Neuron (in vitro differentiated cells): ENCODE measurements at regions not wholly inside any gene's neighbourhood (a gene's known extent, or its start where the extent isn't known, plus 50 kb on each side); places are given as distances from the start of the nearest gene placed in this dataset.
"Not testable (repeated sequence)": the region's sequence is repeated elsewhere in the genome, so short reads cannot be mapped to it uniquely, and the experiment has no call there.

Experiments
- H2AFZ ChIP-seq: one replicate; pipeline ENCODE4 v1.6.1; 2013; ENCODE audit warnings: low read depth, mild to moderate bottlenecking, inconsistent platforms, low read length, moderate library complexity
- H3K27me3 ChIP-seq: one replicate; pipeline ENCODE4 v1.6.1; 2013; ENCODE audit warnings: low read length; ENCODE audit not compliant: insufficient read depth
- H3K36me3 ChIP-seq: one replicate; pipeline ENCODE4 v1.6.1; 2013; ENCODE audit warnings: low read length; ENCODE audit not compliant: insufficient read depth
- H3K4me1 ChIP-seq: one replicate; pipeline ENCODE4 v1.6.1; 2013; ENCODE audit warnings: low read length; ENCODE audit not compliant: insufficient read depth
- H3K4me3 ChIP-seq: 2 replicates; pipeline ENCODE4 v1.5.1; 2013; ENCODE audit warnings: mild to moderate bottlenecking, low read length, moderate library complexity
- H3K9me3 ChIP-seq: one replicate; pipeline ENCODE4 v1.6.1; 2013; ENCODE audit warnings: low read length

DNA sequence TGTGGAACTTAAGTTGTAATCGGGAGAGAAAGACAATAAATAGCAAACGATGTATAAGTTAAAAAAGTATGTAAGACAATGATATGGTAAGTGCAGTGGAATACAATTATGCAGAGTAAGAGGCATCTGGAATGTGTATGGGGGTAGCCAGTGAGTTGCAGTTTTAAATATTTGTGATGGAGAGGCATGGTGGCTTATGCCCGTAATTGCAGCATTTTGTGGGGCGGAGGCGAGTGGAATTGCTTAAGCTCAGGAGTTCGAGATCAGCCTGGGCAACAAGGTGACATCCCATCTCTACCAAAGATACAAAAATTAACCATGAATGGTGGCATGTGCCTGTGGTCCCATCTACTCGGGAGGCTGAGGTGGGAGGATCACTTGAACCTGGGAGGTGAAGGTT is 52.5 kb upstream of the WDFY3 start:
- Histone ChIP-seq H3K9me3 (no peaks in the 10 kb centered on the region), H3K27me3 (no peaks in the 10 kb centered on the region), H3K4me3 (no peak overlapping the region), H3K4me1 (no peaks in the 10 kb centered on the region), H2AFZ (no peak overlapping the region), H3K36me3 (no peaks in the 10 kb centered on the region)

DNA sequence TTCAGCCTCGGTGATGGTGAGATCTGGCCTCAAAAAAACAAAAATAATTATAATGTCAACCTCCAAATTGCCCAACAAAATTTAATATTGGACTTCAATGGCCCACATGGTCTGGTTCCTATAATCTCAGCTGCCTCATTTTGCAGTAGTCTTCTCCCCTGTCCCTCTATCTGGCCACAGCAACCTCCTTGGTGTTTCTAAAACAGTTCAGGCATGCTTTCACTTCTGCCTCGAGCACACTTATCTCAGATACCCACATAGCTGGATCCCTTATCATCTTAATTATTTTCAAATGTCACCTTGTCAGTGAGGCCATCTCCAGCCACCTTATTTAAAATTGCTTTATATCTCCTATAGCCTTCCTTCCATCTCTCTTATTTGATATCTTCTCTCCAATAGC is 52.9 kb upstream of the WDFY3 start:
- no peaks in the 10 kb centered on the region for H3K4me1 ChIP-seq
- no peaks in the 10 kb centered on the region for H3K9me3 ChIP-seq
- H3K27me3 ChIP-seq: no peaks in the 10 kb centered on the region
- no peak overlapping the region for H2AFZ ChIP-seq
- no peaks in the 10 kb centered on the region for H3K36me3 ChIP-seq
- no peak overlapping the region for H3K4me3 ChIP-seq

DNA sequence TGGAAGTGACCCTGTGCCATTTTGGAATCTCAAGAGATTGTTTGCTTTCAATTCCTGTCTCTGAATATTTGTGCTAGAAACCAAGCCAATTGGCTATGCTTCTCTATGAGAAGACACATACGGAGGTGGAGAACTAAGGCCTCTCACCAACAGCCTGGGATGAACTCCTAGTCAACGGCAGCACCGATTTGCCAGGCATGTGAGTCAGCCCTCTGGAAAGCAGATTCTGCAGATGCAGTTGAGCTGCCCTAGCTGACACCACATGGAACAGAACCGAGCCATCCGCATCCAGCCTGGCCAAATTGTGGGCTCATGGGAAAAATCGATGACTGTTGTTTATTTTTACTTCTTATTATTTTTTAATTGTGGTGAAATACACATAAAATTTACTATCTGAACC is 58.2 kb upstream of the WDFY3 start:
- H3K27me3 ChIP-seq: no peaks in the 10 kb centered on the region
- no peak overlapping the region for H2AFZ ChIP-seq
- H3K4me3 ChIP-seq: no peak overlapping the region
- no peaks in the 10 kb centered on the region for H3K36me3 ChIP-seq
- peaks cover 3% of the 10 kb centered on the region for H3K4me1 ChIP-seq
- no peaks in the 10 kb centered on the region for H3K9me3 ChIP-seq

DNA sequence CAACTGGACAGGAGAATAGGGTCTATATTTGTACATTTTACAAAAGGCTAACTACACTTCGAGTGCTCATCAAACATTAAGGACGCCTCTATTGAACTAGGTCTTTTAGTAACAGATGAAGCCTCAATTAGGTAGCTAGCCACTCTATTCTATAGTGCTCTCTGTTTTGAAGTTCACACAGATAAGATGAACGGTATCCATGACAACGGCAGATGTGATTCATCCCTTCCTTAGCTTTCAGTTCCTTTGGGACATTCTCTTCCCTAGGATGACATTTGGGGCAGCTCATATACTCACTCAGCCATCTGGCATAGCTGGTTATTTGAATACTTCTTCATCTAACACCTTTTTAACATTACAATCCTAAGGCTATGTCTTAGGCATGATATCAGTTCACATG is 62.4 kb upstream of the WDFY3 start:
- H3K9me3 ChIP-seq: no peaks in the 10 kb centered on the region
- no peaks in the 10 kb centered on the region for H3K27me3 ChIP-seq
- no peak overlapping the region for H2AFZ ChIP-seq
- peaks cover 3% of the 10 kb centered on the region for H3K4me1 ChIP-seq
- H3K36me3 ChIP-seq: no peaks in the 10 kb centered on the region
- no peak overlapping the region for H3K4me3 ChIP-seq

DNA sequence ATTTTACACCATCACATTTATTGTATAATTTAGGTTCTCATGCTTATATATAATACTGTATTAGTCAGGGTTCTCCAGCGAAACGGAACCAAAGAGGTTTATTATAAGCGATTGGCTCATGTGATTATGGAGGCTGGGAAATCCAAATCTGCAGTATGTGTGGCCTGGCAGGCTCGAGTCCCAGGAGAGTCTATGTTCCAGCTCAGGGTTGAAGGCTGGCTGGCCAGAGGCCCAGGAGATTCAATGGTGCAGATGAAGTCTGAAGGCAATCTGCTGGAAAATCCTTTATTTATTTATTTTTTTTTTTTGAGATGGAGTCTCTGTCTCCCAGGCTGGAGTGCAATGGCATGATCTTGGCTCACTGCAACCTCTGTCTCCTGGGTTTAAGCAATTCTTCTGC is 63.0 kb upstream of the WDFY3 start:
- H3K36me3 ChIP-seq: no peaks in the 10 kb centered on the region
- no peaks in the 10 kb centered on the region for H3K9me3 ChIP-seq
- peaks cover 3% of the 10 kb centered on the region for H3K4me1 ChIP-seq
- H3K4me3 ChIP-seq: no peak overlapping the region
- H3K27me3 ChIP-seq: no peaks in the 10 kb centered on the region
- no peak overlapping the region for H2AFZ ChIP-seq

DNA sequence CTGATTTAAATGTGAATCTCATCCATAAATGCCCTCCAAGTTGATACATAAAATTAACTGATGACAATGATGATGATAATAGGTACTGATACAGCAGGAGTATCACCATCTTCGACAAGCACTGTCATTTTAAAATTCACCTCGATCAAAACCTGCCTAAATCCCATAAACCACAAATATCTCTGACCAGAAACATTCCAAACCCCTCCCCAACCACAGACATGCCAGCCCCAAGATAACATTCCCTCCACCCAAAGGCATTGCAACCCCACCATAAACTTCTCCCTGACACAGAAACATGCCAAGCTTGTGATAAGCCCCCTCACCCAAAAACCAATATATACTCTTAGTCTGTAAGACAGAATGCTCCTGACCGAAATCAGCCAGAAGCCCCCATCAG is 63.7 kb upstream of the WDFY3 start:
- H3K27me3 ChIP-seq: no peaks in the 10 kb centered on the region

DNA sequence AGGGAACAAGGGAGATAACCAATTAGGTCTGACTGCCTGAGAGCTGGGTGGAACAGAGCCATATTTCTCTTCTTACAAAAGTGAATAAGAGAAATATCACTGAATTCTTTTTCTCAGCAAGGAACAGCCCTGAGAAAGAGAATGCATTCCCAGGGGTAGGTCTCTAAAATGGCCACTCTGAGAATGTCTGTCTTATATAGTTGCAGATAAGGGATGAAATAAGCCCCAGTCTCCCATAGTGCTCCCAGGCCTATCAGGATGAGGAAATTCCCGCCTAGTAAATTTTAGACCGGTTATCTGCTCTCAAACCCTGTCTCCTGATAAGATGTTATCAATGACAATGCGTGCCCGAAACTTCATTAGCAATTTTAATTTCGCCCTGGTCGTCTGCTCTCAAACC is 67.3 kb upstream of the WDFY3 start:
- H3K4me1 ChIP-seq, H2AFZ ChIP-seq, H3K4me3 ChIP-seq, H3K36me3 ChIP-seq, H3K9me3 ChIP-seq, H3K27me3 ChIP-seq: not testable (repeated sequence)

More for the DNA sequence above, 63.7 kb upstream of the WDFY3 start:
- Histone ChIP-seq H3K9me3 (no peaks in the 10 kb centered on the region), H2AFZ (no peak overlapping the region), H3K36me3 (no peaks in the 10 kb centered on the region), H3K4me3 (no peak overlapping the region), H3K4me1 (peaks cover 3% of the 10 kb centered on the region)

DNA sequence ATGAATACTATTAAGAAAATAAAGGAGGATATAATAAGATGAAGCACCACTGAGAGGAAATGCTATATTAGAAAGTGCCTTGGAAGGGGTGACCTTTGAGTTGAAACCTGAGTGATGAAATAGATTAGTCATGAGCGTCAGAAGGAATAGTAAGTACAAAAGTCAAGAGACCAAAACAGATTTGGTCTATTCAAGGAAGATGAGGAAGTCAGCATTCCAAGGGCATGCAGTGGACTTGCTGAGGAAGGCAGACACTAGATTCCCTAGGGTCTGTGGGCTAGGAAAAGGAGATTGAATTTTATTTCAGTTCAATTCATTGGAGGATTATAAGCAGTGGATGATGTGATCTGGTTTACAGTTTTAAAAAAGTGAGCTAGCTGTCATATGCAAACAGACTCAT is 73.0 kb upstream of the WDFY3 start:
- Histone ChIP-seq H3K36me3 (no peaks in the 10 kb centered on the region), H3K4me1 (no peaks in the 10 kb centered on the region), H3K9me3 (no peaks in the 10 kb centered on the region), H2AFZ (no peak overlapping the region), H3K4me3 (no peak overlapping the region), H3K27me3 (no peaks in the 10 kb centered on the region)

DNA sequence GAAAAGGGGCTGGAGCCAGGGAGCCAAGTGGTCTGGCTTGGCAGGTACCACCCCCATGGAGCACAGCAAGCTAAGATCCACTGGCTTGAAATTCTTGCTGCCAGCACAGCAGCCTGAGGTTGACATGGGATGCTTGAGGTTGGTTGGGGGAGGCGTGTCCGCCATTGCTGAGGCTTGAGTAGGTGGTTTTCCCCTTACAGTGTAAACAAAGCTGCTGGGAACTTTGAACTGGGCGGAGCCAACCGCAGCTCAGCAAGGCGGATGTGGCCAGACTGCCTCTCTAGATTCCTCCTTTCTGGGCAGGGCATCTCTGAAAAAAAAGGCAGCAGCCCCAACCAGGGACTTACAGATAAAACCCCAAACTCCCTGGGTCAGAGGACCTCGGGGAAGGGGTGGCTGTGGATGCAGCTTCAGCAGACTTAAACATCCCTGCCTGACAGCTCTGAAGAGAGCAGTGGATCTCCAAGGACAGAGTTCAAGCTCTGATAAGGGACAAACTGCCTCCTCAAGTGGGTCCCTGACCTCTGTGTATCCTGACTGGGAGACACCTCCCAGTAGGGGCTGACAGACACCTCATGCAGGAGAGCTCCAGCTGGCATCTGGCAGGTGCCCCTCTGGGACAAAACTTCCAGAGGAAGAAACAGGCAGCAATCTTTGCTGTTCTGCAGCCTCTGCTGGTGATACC is 77.5 kb upstream of the WDFY3 start:
- not testable (repeated sequence) for H3K27me3 ChIP-seq, H2AFZ ChIP-seq, H3K4me3 ChIP-seq, H3K36me3 ChIP-seq, H3K9me3 ChIP-seq, H3K4me1 ChIP-seq

DNA sequence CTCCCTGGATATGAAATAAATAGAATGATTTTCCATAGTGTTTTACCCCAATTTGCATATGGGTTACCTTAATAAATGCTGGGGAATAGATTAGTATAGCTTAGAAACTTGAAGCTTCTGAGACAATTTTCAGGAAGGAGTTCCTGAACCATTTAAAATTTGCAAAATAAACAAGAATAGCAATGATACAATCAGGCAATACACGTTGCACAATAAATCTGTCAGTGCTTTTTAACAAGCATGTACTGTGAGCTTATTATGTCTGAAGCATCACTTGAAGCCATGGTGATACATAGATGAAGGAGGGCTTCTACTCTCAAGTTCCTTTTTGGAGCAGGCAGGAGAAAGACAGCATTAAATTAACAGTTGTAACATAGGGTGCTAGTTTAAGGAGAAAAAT is 84.2 kb upstream of the WDFY3 start:
- Histone ChIP-seq H3K27me3 (no peaks in the 10 kb centered on the region), H3K4me1 (no peaks in the 10 kb centered on the region), H2AFZ (no peak overlapping the region), H3K36me3 (no peaks in the 10 kb centered on the region), H3K4me3 (no peak overlapping the region), H3K9me3 (no peaks in the 10 kb centered on the region)

DNA sequence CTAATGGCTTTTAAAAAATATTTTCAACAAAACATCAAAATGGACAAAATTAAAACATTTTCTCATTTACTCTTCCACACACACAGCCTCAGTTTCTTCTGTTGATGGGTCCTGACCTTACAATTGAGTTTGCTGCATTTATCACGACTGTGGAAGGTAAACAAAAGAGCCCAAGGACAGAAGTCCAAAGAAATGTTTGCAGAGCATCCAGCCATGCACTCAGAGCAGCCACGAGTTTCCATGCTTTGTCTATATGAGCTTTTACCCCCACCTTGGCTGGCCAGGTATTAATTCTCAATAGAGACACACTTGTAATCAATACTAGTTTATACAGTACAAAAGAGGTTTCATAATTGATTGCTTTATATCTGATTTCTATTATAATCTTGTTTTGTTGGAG is 85.0 kb upstream of the WDFY3 start:
- H3K27me3 ChIP-seq: no peaks in the 10 kb centered on the region
- no peaks in the 10 kb centered on the region for H3K9me3 ChIP-seq
- H2AFZ ChIP-seq: no peak overlapping the region
- H3K36me3 ChIP-seq: no peaks in the 10 kb centered on the region
- H3K4me1 ChIP-seq: no peaks in the 10 kb centered on the region
- H3K4me3 ChIP-seq: no peak overlapping the region

DNA sequence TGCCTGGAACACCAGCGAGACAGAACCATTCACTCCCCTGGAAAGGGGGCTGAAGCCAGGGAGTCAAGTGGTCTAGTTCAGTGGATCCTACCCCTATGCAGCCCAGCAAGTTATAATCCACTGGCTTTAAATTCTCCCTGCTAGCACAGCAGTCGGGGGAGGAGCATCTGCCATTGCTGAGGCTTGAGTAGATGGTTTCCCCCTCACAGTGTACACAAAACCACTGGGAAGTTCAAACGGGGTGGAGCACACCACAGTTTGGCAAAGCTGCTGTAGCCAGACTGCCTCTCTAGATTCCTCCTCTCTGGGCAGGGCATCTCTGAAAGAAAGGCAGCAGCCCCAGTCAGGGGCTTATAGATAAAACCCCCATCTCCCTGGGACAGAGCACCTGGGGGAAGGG is 88.4 kb upstream of the WDFY3 start:
- H3K4me3 ChIP-seq, H3K9me3 ChIP-seq, H3K4me1 ChIP-seq, H3K36me3 ChIP-seq, H3K27me3 ChIP-seq, H2AFZ ChIP-seq: not testable (repeated sequence)

DNA sequence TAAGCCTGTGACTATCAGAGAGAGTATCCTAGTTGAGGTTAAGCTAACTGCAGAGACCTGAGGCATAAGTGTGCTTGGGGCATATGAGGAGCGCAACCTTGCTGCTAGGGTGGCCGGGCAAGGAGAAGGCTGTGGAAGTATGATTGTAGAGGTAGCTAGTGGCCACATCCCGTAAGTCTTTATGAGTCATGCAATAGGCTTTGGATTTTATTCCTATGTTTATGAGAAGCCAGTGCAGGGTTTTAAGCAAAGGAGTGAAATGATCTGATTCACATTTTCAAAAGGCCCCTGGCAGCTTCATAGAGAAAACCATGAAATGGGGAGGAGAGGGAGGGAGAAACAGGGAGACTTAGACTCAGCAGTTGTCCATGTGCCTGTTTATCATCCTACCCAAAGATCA is 92.1 kb upstream of the WDFY3 start:
- Histone ChIP-seq H3K27me3 (no peaks in the 10 kb centered on the region), H3K4me3 (no peak overlapping the region), H2AFZ (no peak overlapping the region), H3K36me3 (no peaks in the 10 kb centered on the region), H3K4me1 (peaks cover 5% of the 10 kb centered on the region), H3K9me3 (no peaks in the 10 kb centered on the region)

DNA sequence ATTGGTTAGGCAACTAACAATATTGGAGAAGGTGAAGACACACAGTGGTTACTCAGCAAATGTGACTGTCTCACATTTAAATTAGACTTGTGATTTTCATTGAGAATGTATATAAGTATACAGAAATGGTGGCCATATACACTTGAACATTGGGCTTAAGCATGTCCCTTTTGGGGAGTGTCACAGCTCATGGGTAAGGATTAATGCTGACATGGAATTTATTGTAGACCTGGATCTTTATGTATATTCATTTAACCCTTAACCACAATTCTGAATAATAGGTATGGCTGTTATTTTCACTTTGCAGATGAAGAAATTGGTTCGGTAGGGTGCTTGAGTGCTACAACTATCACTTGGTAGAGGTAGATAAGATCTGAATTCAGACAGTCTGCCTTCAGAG is 95.5 kb upstream of the WDFY3 start:
- H3K27me3 ChIP-seq: no peaks in the 10 kb centered on the region
- no peak overlapping the region for H3K4me3 ChIP-seq
- peaks cover 5% of the 10 kb centered on the region for H3K4me1 ChIP-seq
- H2AFZ ChIP-seq: no peak overlapping the region
- no peaks in the 10 kb centered on the region for H3K36me3 ChIP-seq
- H3K9me3 ChIP-seq: no peaks in the 10 kb centered on the region
